HG03432 (cell line): ENCODE measurements at regions not wholly inside any gene's neighbourhood (a gene's known extent, or its start where the extent isn't known, plus 50 kb on each side); places are given as distances from the start of the nearest gene placed in this dataset.

Experiments used
- ATAC-seq: cut with Tn5 transposase; IDR thresholded peaks from one replicate; pipeline ENCODE4 v1.9.1; 2021; ENCODE audit warnings: mild to moderate bottlenecking, moderate library complexity; ENCODE audit not compliant: unreplicated experiment

- no peak for ATAC-seq
Observed at GRCh38 chr3:105174017-105174615, 192.6 kb upstream of the ALCAM start.

DNA sequence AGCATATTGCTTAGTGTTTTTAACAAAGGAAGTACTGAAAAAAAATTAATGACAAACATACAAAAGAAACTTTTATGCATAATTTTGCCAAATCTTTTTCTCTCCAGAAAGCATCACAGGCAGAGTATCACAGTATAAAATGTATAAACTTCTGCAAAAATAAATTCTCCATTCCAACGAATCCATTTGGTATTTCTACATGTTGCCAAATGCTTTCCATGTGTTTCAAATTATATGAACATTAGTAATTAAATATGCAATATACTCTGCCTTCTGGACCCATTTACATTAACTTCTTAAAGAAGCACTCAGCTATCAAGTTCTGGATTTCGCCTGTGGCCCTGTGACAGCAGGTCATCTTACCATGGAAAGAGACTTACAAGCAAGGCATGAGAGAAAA is 189.1 kb upstream of the ALCAM start:
- no peak for ATAC-seq

GRCh38 chr3:105187344-105187743 is 179.4 kb upstream of the ALCAM start:
- ATAC-seq: no peak

DNA sequence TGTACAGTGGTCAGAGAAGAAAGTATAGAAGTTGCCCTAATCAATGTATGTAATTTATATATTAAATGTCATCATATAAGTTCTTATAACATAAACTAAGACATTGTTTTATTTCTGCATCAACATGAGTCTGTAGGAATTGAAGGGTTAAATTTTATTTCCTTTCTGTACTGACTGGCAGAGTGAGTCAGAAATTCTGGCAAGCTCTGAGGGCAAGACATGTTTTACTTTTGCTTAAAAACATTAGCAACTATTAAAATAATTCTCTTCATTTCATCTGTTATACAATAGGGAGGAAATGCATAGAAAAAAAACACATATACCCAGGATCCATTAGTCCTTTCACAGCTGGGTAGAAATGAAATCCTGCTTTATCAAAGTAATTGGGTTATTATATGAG is 171.4 kb upstream of the ALCAM start:
- ATAC-seq: no peak

GRCh38 chr3:105197863-105198262 is 168.8 kb upstream of the ALCAM start:
- no peak for ATAC-seq

- no peak for ATAC-seq
Observed at GRCh38 chr3:105199217-105199616, 167.5 kb upstream of the ALCAM start.

- no peak for ATAC-seq
Observed at GRCh38 chr3:105210141-105210540, 156.6 kb upstream of the ALCAM start.

GRCh38 chr3:105214590-105214989 is 152.1 kb upstream of the ALCAM start:
- no peak for ATAC-seq

DNA sequence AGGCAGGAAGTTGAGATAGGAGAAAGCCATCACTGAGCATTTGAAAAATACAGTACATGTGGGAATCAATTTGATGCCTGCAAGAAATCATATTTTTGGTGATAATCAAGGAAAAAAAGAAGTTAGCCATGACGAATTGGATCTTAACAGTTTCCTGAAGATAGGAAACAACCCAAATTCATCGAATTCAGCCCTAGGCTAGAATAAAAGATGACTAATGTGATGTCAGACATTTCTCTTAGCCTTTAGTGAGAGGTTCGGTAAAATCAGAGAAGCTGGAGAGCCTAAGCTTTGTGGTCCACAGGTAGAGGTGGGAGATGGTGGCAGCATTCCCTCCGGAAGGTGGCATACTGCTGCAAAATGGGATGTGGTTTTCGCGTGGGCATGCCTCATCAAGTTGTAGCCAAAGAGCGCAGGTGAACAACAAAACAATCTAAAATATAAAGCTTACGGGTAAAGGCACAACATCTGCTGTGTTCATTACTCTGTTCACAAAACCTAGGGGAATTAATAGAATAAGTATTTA is 144.1 kb upstream of the ALCAM start:
- no peak for ATAC-seq

DNA sequence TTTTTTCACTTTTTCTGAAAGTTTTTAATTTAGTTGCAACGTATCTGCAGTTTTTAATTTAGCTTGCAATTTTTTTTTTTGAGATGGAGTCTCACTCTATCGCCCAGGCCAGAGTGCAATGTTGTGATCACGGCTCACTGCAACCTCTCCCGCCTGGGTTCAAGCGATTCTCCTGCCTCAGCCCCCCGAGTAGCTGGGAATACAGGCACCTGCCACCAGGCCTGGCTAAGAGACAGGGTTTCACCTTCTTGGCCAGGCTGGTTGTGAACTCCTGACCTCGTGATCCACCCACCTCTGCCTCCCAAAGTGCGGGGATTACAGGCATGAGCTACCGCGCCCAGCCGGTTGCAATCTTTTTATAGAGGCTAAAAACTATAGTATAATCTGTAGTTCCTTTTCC is 142.9 kb upstream of the ALCAM start:
- ATAC-seq: no peak

DNA sequence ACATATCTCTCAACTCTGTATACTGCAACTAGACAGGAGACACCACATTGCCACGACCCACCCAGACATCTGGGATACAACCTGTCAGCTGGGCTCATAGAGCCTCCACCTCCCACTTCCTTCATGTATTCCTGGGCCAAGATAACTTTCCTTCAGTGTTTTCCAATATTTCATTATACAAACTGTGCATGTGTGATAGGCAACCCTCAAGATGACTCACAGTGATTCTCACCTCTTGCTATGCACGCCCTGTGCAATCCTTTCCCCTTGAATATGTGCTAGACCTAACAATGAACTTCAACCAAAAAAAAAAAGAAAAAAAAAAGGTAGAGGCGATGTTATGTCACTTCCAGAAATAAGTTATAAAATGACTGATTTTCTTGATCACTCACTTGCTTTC is 138.0 kb upstream of the ALCAM start:
- ATAC-seq: no peak

GRCh38 chr3:105232553-105232952 is 134.2 kb upstream of the ALCAM start:
- no peak for ATAC-seq

- ATAC-seq: no peak
Observed at GRCh38 chr3:105233010-105233409, 133.7 kb upstream of the ALCAM start.

DNA sequence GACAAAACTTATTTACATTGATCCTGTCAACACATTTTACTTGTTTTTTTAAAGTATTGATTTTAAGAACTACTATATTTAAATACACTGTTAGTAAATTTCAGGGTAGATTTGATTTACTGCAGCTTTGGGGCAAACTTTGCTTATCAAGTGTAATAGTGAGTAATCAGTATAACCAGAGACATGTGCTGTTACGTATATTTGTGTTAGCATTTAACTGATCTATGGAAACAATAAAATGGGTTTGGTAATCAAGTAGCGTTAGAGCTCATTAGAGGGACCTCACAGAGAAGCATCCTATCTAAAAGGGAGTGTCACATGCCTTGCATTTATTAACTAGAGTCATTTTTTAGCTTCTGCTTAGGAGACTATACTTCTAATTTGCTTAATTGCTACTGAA is 131.5 kb upstream of the ALCAM start:
- ATAC-seq: no peak

DNA sequence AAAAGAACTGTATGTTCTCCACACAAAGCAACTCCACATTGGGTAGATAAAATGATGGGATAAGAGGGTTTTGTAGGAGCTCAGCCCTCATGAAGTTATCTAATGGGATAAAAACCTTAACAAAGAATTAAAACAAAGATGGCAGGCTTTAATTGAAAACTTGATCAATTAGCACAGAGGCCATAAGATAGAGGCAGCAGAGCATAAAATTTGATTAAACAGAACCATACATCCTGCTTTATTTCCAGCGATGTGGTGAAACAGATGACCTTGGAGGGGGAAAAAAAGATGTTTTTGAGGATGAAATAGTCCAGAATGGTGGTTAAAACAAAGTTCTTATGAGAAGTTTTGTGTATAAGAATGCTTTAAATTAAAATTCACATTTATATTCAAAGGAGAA is 130.9 kb upstream of the ALCAM start:
- ATAC-seq: no peak

DNA sequence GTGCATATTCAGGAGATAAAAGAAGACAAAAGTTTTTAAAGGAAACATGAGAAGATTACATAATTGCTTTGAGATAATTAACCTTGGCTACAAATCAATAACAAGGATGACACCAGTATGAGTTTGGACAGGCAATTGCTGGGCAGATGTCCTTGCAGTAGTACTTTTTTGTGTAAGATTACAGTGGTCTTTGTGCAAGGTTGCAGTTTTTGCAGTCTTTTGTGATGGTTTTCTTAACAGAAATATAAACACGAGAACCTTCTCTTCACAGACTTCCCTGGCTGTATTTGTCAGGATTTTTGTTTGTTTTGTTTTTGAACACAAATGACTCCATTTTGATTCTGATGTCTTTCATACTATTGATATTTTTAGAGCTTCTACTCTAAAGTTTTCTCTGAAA is 128.3 kb upstream of the ALCAM start:
- ATAC-seq: no peak

DNA sequence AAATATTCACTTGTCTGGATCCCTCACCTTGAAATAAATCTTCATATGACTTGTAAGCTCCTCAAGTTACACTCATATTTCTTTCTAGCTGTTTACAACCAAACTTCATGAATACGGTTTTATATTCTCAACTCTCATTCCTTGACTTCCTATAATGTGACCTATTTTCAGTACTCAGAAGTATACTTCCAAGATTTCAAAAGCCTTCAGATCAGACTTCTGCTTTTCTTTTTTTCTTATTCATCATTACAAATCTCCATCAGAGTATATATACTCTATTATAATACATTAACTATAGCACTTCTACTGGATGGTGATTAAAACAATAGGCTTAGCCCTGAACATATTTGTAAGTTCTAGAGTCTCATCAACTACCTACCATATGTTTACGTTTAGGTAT is 123.6 kb upstream of the ALCAM start:
- no peak for ATAC-seq

DNA sequence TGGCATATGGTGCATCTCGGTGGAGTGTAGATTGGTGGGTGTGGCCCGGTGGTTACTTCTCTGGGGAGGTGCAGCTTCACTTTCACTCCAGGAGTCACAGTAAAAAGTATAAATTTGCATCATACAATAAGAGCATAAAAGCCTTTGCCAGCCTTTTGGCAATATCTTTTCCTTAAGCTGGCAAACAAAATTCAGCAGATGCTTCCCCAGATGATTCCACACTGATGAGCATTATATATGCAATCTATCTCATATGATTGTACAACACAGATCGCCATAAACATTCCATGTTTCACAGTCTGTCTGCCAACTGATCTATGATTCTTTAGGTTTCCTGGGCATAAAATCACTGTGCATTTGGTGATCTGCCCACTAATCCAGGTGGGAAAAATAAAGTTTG is 120.2 kb upstream of the ALCAM start:
- ATAC-seq: no peak

GRCh38 chr3:105253225-105253624 is 113.5 kb upstream of the ALCAM start:
- no peak for ATAC-seq

GRCh38 chr3:105254154-105254553 is 112.6 kb upstream of the ALCAM start:
- no peak for ATAC-seq

GRCh38 chr3:105255350-105255749 is 111.4 kb upstream of the ALCAM start:
- ATAC-seq: no peak

GRCh38 chr3:105259496-105259895 is 107.2 kb upstream of the ALCAM start:
- no peak for ATAC-seq

DNA sequence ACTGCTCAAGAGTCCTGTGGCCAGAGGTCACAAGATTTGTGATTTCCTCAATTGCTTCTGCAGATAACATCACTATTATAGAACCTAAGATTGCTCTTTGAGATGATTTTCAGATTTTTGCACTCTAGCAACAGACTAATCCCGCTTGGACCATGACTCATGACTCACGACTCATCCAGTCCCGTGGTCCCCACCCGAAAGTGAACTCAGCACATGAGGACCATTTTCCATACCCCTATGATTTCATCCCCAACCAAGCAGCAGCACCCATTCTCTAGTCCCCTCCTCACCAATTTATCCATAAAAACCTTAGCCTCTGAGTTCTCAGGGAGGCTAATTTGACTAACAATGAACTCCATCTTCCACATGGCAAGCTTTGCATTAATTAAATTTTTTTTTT is 106.3 kb upstream of the ALCAM start:
- no peak for ATAC-seq
